ENCODE measurements at regions not wholly inside any gene's neighbourhood (a gene's known extent, or its start where the extent isn't known, plus 50 kb on each side); places are given as distances from the start of the nearest gene placed in this dataset.

DNA sequence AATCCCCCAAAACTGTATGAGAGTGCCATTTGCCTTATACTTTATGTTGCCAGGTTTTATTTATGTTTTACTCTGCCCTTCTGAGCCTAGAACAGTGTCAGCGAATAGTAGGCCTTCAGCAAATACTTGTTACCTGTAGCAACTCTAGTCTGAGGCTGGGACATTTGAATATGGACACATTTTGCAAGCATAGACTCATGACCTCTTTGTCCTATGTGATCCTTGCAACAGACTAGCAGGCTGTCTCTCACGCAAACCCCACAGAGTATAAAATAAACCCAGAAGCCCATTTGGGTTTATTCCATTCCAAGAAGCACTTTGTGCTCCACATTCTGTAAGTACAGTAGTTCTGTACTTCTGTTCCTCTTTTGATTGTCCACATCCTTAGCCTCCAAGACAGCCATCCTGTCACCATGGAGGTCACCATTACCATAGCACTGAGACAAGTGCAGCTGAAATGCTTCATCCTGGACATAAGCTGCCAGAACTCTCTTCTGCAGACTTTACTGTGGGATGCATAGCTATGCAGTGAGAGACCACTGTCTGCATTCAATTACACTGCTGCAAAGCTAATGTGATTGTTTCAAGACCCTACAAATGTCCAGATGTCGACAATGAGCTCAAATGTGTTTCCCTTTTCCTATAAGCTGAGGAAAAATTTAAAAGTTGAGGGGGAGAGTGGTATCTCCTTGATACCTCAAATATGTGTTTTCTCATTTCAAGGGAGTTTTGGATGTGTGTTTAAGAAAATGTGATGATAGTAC is 425.7 kb downstream of the PID1 start:
- DNase-seq: no peak
- H3K9me3 ChIP-seq: no peaks in the 10 kb centered on the region
- TF ChIP-seq, protein P1, sequence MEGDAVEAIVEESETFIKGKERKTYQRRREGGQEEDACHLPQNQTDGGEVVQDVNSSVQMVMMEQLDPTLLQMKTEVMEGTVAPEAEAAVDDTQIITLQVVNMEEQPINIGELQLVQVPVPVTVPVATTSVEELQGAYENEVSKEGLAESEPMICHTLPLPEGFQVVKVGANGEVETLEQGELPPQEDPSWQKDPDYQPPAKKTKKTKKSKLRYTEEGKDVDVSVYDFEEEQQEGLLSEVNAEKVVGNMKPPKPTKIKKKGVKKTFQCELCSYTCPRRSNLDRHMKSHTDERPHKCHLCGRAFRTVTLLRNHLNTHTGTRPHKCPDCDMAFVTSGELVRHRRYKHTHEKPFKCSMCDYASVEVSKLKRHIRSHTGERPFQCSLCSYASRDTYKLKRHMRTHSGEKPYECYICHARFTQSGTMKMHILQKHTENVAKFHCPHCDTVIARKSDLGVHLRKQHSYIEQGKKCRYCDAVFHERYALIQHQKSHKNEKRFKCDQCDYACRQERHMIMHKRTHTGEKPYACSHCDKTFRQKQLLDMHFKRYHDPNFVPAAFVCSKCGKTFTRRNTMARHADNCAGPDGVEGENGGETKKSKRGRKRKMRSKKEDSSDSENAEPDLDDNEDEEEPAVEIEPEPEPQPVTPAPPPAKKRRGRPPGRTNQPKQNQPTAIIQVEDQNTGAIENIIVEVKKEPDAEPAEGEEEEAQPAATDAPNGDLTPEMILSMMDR (IDR thresholded peaks at IDR 0.05): no peak
- no peak for TF ChIP-seq POLR2A (IDR thresholded peaks at IDR 0.05)
- H3K27ac ChIP-seq: no peak overlapping the region
- no peak overlapping the region for H3K4me3 ChIP-seq
- no peaks in the 10 kb centered on the region for H3K36me3 ChIP-seq
- no peaks in the 10 kb centered on the region for H3K4me1 ChIP-seq
- H3K27me3 ChIP-seq: no peaks in the 10 kb centered on the region

DNA sequence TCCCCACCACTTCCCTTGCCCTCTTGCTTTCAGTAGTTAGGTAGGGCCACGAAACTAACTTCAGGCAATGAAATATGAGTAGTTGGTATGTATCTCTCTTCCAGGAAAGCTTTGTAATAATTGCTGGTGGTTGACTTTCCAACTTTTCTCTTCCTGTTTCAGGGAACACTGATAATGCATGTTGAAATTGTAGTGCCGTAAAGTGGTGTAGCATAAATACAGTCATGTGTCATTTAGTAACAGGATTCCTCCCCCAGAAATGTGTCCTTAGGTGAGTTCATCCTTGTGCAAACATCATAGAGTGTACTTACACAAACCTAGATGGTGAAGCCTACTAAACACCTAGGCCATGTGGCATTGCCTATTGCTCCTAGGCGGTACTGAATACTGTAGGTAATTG is 429.2 kb downstream of the PID1 start:
- no peak for TF ChIP-seq POLR2A (IDR thresholded peaks at IDR 0.05)
- TF ChIP-seq, protein P1 (IDR thresholded peaks at IDR 0.05): no peak
- Histone ChIP-seq H3K9me3 (no peaks in the 10 kb centered on the region), H3K27me3 (no peaks in the 10 kb centered on the region), H3K27ac (no peak overlapping the region), H3K4me1 (no peaks in the 10 kb centered on the region), H3K36me3 (no peaks in the 10 kb centered on the region), H3K4me3 (no peak overlapping the region)
- DNase-seq: no peak

DNA sequence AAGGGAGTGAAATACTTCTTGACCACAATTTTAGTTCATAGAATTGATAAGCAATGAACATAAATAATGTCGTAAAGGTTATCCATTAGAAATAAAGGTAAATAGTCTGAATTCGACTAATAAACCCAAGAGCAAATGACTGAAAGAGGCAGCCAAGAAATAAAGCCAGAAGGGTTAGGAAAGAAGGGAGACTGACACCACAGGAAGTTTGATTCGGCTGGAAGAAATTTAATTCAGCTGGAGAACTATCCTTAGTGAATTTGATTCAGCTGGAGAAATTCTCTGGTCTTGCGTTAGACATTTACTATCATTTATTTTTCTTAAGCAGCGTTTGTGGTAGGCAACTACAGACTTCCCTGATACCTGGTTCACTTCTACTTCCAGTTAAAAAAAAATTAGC is 429.6 kb downstream of the PID1 start:
- Histone ChIP-seq H3K27me3 (no peaks in the 10 kb centered on the region), H3K4me3 (no peak overlapping the region), H3K27ac (no peak overlapping the region), H3K9me3 (no peaks in the 10 kb centered on the region), H3K36me3 (no peaks in the 10 kb centered on the region), H3K4me1 (no peaks in the 10 kb centered on the region)
- no peak for TF ChIP-seq POLR2A (IDR thresholded peaks at IDR 0.05)
- TF ChIP-seq, protein P1 (IDR thresholded peaks at IDR 0.05): no peak
- DNase-seq: no peak

DNA sequence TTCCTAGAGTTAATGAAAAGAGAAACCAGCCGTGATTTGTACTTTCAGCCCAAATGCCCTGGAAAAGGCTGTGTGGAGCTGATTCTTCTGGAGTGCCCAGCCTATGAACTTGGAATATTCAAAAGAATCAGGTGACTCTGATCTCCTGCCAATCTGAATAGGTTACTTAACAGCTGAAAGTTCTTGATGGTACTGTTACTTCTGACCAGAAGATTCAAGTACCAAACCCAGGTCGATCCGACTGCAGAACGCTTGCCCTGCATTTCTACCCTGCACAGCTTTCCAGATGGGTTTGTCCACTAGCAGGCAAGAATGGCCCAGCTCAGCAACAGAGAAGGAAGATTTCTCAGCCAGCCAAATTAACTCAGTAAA is 430.4 kb downstream of the PID1 start:
- Histone ChIP-seq H3K4me1 (no peaks in the 10 kb centered on the region), H3K27me3 (no peaks in the 10 kb centered on the region), H3K4me3 (no peak overlapping the region), H3K27ac (no peak overlapping the region), H3K36me3 (no peaks in the 10 kb centered on the region), H3K9me3 (no peaks in the 10 kb centered on the region)
- no peak for TF ChIP-seq POLR2A (IDR thresholded peaks at IDR 0.05)
- TF ChIP-seq, protein P1 (IDR thresholded peaks at IDR 0.05): no peak
- no peak for DNase-seq

DNA sequence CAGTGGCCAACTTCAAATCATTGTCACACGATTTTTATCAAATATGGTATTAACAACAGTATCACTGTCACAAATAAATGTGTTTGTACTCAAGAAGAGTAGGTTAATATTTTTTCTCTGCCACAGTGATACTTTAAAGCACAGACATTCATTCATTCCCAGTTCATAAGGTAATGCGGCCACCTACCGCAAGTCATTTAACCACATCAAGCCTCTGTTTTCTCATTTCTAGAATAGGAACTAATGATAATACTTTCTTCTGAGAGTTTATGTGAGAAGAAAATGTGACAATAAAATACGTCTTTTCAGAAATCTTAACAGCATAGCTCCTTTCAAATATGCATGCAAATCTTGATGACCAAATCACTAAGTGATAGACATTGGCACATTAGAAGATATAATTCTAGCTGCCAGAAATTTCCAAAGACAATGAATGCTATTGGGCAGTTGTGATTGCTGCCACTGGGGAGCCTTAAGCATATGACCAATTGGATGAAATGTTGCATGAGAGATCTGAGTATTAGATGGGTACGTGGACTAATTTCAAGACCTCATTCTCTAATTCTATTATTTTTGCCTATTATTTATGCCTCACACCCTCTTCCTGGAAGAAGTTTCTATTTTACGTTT is 430.9 kb downstream of the PID1 start:
- Histone ChIP-seq H3K27me3 (no peaks in the 10 kb centered on the region), H3K27ac (no peak overlapping the region), H3K9me3 (no peaks in the 10 kb centered on the region), H3K4me3 (no peak overlapping the region), H3K4me1 (no peaks in the 10 kb centered on the region), H3K36me3 (no peaks in the 10 kb centered on the region)
- no peak for DNase-seq
- TF ChIP-seq POLR2A (IDR thresholded peaks at IDR 0.05): no peak

DNA sequence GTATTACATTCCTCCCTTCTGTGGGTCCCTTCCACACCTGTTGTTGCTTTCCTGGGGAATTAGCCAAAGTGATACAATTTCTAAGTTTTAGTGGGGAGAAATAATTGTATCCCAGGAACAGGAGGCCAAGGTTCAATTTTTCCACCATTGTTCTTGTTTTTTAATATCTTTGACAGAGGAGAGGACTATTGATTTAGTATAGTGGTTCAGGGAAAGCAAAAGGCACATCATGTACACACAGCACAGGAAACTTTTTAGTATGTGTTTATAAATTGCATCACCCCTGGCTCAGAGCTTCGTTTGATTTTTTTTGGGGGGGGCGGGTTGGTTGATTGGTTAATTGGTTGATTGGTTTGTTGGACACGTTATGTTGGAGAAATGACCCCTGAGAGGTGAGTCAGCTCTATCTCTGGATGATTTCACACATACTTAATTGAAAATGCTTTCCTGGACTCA is 431.6 kb downstream of the PID1 start:
- no peaks in the 10 kb centered on the region for H3K27me3 ChIP-seq
- no peak overlapping the region for H3K27ac ChIP-seq
- H3K9me3 ChIP-seq: no peaks in the 10 kb centered on the region
- H3K4me1 ChIP-seq: no peaks in the 10 kb centered on the region
- TF ChIP-seq, protein P1 (IDR thresholded peaks at IDR 0.05): no peak
- no peak for TF ChIP-seq POLR2A (IDR thresholded peaks at IDR 0.05)
- H3K36me3 ChIP-seq: no peaks in the 10 kb centered on the region
- no peak for DNase-seq
- H3K4me3 ChIP-seq: no peak overlapping the region

All from Peyer's patch (tissue), 4 donors.